Esophagus muscularis mucosa (tissue), 4 donors: ENCODE measurements at regions not wholly inside any gene's neighbourhood (a gene's known extent, or its start where the extent isn't known, plus 50 kb on each side); places are given as distances from the start of the nearest gene placed in this dataset.

ENCODE experiments used
- CTCF ChIP-seq, 3 experiments: fragments of 200-600 bp in 2 of 3; fragments of 450-650 bp in 1 of 3; sonication (generic) in 2 of 3; IDR thresholded peaks; one replicate each; pipeline ENCODE4 v1.5.1; 2017 to 2019; ENCODE audit warnings: antibody characterized with exemption in 3 of 3, mild to moderate bottlenecking in 2 of 3, moderate library complexity in 1 of 3
- EP300 ChIP-seq: sonication (generic); formaldehyde crosslinking; IDR thresholded peaks from one replicate; pipeline ENCODE4 v1.6.1; 2017; ENCODE audit warnings: antibody characterized with exemption
- POLR2A ChIP-seq: fragments of 450-650 bp; IDR thresholded peaks from one replicate; pipeline ENCODE4 v1.6.1; 2017; ENCODE audit warnings: antibody characterized with exemption, moderate library complexity, mild to moderate bottlenecking, low read depth
- POLR2AphosphoS5 ChIP-seq, 2 donors: sonication (generic); formaldehyde crosslinking; IDR thresholded peaks; one replicate each; pipeline ENCODE4 v1.6.1; 2017; ENCODE audit warnings: antibody characterized with exemption in 2 of 2

- TF ChIP-seq CTCF (IDR thresholded peaks at IDR 0.05) (no peak), EP300 (no peak), POLR2A (no peak), POLR2AphosphoS5 (IDR thresholded peaks at IDR 0.05) (no peak)
Observed at GRCh38 chr4:184879271-184879670, 53.5 kb upstream of the ACSL1 start.
